ENCODE measurements at regions not wholly inside any gene's neighbourhood (a gene's known extent, or its start where the extent isn't known, plus 50 kb on each side); places are given as distances from the start of the nearest gene placed in this dataset.

DNA sequence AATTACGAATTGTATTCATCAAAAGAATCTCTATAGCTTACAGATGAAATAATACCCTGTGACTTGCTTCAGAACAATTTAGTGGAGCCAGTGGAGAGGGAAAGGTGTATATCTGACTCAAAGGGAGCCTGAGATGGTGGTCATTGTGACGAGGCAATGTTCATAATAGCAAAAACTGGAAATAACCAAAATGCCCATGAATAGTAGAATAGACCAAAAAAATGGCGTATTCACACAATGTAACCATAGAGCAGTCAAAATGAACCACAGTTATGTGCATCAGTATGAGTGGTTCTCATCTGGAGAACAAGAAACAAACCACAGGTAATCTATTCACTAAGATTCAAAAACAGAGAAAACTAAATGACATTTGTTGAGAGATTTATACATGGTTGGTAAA, 125.3 kb upstream of the CLNK start:
- TF ChIP-seq, protein P1, sequence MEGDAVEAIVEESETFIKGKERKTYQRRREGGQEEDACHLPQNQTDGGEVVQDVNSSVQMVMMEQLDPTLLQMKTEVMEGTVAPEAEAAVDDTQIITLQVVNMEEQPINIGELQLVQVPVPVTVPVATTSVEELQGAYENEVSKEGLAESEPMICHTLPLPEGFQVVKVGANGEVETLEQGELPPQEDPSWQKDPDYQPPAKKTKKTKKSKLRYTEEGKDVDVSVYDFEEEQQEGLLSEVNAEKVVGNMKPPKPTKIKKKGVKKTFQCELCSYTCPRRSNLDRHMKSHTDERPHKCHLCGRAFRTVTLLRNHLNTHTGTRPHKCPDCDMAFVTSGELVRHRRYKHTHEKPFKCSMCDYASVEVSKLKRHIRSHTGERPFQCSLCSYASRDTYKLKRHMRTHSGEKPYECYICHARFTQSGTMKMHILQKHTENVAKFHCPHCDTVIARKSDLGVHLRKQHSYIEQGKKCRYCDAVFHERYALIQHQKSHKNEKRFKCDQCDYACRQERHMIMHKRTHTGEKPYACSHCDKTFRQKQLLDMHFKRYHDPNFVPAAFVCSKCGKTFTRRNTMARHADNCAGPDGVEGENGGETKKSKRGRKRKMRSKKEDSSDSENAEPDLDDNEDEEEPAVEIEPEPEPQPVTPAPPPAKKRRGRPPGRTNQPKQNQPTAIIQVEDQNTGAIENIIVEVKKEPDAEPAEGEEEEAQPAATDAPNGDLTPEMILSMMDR (IDR thresholded peaks at IDR 0.05 in 2 of 3, conservative IDR thresholded peaks at IDR 0.05 in 1 of 3; ENCODE audit: borderline replicate concordance in 1 of 3, insufficient read depth in 1 of 3, low read depth in 2 of 3, low read length in 2 of 3): no peak
- TF ChIP-seq RAD21 (IDR thresholded peaks at IDR 0.05; ENCODE audit: low read depth) (no peak), EZH2phosphoT487 (IDR thresholded peaks at IDR 0.05; ENCODE audit: borderline replicate concordance) (no peak), POLR2A (IDR thresholded peaks at IDR 0.05; ENCODE audit: borderline replicate concordance, extremely low read depth, insufficient read depth, insufficient read length) (no peak), POLR2AphosphoS5 (IDR thresholded peaks at IDR 0.05; ENCODE audit: low read depth, low read length) (no peak)
